IPS-20b (cell line): ENCODE measurements at regions not wholly inside any gene's neighbourhood (a gene's known extent, or its start where the extent isn't known, plus 50 kb on each side); places are given as distances from the start of the nearest gene placed in this dataset.

Experiments used
- H3K27ac ChIP-seq: one replicate; pipeline ENCODE4 v1.5.1; 2013; ENCODE audit warnings: low read length
- H3K27me3 ChIP-seq: 2 replicates; pipeline ENCODE4 v1.6.1; 2013; ENCODE audit warnings: mild to moderate bottlenecking, low read length, inconsistent platforms; ENCODE audit not compliant: insufficient read depth
- H3K36me3 ChIP-seq: 2 replicates; pipeline ENCODE4 v1.6.1; 2013; ENCODE audit warnings: low read depth, mild to moderate bottlenecking, inconsistent platforms, low read length, moderate library complexity; ENCODE audit not compliant: insufficient read depth
- H3K4me1 ChIP-seq: 2 replicates; pipeline ENCODE4 v1.6.1; 2013; ENCODE audit warnings: mild to moderate bottlenecking, control low read depth, inconsistent platforms, low read length, moderate library complexity; ENCODE audit not compliant: insufficient read depth
- H3K4me3 ChIP-seq: 2 replicates; pipeline ENCODE4 v1.5.1; 2013; ENCODE audit warnings: mild to moderate bottlenecking, low read length, inconsistent platforms
- H3K9ac ChIP-seq: 2 replicates; pipeline ENCODE4 v1.6.1; 2013; ENCODE audit warnings: low read depth, mild to moderate bottlenecking, inconsistent platforms, low read length, moderate library complexity
- H3K9me3 ChIP-seq: 2 replicates; pipeline ENCODE4 v1.6.1; 2013; ENCODE audit warnings: mild to moderate bottlenecking, low read depth, low read length, inconsistent platforms; ENCODE audit not compliant: insufficient read depth

DNA sequence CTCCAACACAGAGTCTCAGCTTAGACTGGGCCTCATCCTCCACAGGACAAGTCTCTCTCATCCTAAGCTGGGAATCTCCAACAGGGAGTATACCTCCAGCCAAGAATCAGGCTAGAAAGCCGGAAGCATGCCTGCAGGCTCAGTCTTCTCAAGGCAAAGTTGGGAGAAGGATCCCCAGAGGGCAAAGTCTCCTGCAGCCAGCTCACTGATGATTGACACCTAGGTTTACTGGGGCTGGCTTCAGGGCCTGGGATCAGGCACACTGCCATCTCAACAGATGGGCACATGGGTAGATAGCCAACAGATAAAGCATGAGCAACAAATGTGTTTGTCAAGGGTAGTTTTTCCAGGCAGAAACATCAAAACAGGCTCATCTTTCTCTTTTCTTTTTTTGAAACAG lies 56.1 kb upstream of the TOX3 start:
- Histone ChIP-seq H3K4me3 (no peak overlapping the region), H3K27ac (no peak overlapping the region), H3K36me3 (no peaks in the 10 kb centered on the region), H3K4me1 (peaks cover under 1% of the 10 kb centered on the region; the same call in 1 of the 2 replicates), H3K27me3 (no peaks in the 10 kb centered on the region), H3K9ac (no peak overlapping the region), H3K9me3 (no peaks in the 10 kb centered on the region)

DNA sequence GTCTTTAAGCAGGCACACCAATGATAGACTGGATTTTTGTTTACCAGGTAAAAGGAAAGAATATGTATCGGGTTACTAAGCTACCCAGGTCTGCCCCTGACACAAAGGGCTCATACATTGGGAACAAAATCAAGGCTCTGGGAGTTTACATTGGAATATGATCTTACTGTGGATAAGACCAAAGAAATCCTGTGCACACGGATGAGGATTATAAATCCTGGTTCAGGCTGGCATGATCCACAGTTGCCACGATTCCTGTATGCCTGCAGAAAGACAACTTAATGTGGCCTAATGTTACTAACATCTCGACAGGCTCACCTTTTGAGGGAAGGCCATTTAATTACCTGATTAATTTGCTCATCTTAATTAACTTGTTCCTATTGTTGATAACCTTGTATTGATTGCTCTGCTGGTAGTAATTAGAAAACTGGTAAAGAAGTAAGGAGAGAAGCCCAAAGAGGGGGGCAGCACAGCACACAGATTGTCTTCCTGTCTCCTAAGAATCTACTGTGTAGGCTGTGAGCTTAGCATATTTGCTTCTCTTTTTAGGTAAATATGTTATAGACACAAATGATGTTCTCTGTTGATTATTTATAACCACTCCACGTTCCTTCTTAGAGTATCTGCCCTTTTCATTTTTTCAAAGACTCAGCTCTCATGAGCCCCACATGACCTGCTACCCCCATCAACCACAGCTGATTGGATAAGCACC lies 51.0 kb upstream of the TOX3 start:
- Histone ChIP-seq H3K27ac (peak overlapping the region; percentile 79), H3K9ac (peak overlapping the region; percentile 52; the same call in 1 of the 2 replicates)

DNA sequence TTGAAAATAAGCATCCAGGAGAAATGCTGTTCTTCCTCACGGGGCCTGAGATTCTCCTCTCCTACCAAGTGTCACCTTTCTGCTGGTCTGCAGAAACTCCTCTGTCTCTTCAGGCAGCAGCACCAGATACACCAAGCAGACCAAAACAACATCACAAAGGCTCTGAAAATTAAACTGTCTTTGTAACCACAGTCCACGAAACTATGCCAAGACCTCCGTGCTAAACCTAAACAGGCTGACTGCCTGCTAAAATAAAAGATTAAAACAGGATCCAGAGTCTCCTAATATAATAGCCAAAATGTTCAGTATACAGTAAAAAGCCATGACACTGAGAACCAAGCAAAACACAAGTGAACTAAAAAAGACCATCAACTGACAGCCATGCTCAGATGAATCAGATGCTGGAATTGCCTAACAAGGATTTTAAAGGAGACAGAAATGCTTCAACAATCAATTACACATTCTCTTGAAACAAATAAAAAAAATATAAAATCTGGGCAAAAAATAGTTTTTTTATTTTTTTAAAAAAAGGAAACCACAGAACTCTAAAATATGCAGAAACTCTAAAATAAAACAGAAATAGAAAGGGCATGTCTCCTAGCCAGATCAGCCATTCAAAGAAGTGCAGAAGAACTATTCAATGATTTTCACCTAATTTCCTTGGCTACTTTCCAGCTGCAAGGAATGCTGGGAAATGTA lies 50.3 kb upstream of the TOX3 start:
- Histone ChIP-seq H3K36me3 (no peaks in the 10 kb centered on the region), H3K9ac (no peak overlapping the region), H3K27me3 (no peaks in the 10 kb centered on the region), H3K4me1 (peaks cover 4% of the 10 kb centered on the region; the same call in 1 of the 2 replicates), H3K27ac (no peak overlapping the region), H3K4me3 (no peak overlapping the region), H3K9me3 (no peaks in the 10 kb centered on the region)

More for the DNA sequence above, 51.0 kb upstream of the TOX3 start:
- no peaks in the 10 kb centered on the region for H3K9me3 ChIP-seq
- no peak overlapping the region for H3K4me3 ChIP-seq
- H3K4me1 ChIP-seq, result peaks cover 4% of the 10 kb centered on the region; the same call in 1 of the 2 replicates
- H3K36me3 ChIP-seq, result no peaks in the 10 kb centered on the region
- H3K27me3 ChIP-seq, result no peaks in the 10 kb centered on the region
